ENCODE measurements at regions not wholly inside any gene's neighbourhood (a gene's known extent, or its start where the extent isn't known, plus 50 kb on each side); places are given as distances from the start of the nearest gene placed in this dataset.

DNA sequence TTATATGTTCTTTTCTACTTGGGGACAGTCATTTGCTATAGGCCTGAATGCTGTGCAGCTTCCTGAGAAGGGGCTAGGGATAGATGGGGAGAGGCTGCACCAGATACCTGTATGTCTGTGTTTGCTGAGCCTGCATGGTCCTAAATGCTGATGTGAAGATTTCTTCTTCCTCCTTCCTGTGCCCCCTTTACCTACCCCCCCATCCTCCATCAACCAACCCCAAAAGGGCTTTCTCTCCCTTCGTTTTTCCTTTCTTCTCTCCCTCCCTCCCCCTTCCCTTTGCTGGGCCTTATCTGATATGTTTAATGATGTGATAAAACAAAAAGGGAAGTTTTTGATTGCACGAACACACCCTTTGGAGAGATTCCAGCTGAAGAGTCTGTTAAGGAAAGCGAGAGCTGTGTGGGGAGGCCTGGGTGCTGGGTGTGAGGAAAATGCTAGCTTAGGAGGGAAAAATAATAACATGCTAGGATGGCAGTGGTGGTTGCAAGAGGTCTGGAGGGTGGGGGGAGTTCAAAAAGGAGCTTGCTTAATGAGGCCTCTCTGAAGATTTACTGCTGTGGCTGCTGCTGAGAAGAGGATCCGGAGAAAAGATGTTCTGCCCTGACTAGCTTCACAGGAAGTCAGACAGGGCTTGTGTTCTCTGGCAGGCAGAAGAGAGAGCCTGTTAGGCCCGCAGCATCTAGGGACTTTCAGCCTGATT, 101.8 kb downstream of the SAMD9 start:
- DNase-seq (ENCODE audit: low read depth in 2 of 2) = no peak

GRCh38 chr7:93015101-93015778, 102.5 kb downstream of the SAMD9 start:
- DNase-seq (ENCODE audit: low read depth in 2 of 2) = no peak

DNA sequence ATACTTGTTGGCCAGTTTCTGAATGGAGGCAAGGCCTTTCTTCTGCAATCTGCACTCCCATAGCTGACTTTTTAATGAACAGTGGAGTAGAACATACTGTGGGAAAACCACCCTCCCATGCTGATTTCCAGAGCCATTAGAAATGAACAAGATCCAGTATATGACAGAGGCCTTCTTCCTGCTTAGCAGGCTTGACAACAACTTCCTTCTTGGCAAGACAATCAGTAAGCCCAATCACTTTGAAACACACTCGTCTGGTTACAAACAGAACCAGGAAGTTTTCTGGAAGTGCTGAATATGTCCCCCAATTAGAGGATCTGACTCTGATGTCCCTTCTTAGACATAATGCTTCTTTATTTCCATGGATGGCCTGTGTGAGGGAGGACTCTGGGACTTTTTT, 103.4 kb downstream of the SAMD9 start:
- no peak for DNase-seq (ENCODE audit: low read depth in 2 of 2)

DNA sequence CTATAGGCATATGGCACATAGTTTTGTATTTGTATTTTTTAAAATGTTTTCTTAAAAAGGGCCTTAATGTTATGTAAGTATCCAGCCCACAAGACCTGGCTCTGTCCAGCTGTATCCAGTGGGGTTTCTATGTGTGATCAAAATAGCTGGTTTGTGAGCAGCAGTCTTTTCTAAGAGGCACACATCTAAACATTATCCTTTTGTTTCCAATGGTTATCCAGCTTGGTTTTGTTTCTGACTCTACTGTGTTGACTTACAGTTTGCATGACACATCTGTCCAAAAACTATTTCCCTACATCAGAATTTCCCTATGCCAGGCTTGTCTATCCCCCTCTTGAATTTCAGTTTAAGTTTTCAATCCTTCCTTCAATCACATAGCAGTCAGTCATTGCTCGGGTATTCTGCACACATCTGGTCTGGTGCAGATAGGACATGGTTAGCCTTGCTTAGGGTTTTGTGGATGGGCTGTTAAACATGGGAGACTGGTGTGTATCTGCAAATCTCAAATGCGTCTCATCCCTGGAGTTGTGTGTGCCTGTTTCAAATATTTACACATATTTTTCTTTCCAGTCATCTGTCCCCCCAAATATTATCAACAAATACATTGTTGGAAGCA, 104.2 kb downstream of the SAMD9 start:
- DNase-seq (ENCODE audit: low read depth in 2 of 2) = no peak

GRCh38 chr7:93011351-93012294, 106.2 kb downstream of the SAMD9 start:
- no peak for DNase-seq (ENCODE audit: low read depth in 2 of 2)

- no peak for DNase-seq (ENCODE audit: low read depth in 2 of 2)
Observed at GRCh38 chr7:93008833-93009232, 108.9 kb downstream of the SAMD9 start.

GRCh38 chr7:93006480-93007095, 111.2 kb downstream of the SAMD9 start:
- no peak for DNase-seq (ENCODE audit: low read depth in 2 of 2)

GRCh38 chr7:93004906-93005305, 112.9 kb downstream of the SAMD9 start:
- DNase-seq (ENCODE audit: low read depth in 2 of 2) = no peak

GRCh38 chr7:92997719-92998118, 120.1 kb downstream of the SAMD9 start:
- no peak for DNase-seq (ENCODE audit: low read depth in 2 of 2)

DNA sequence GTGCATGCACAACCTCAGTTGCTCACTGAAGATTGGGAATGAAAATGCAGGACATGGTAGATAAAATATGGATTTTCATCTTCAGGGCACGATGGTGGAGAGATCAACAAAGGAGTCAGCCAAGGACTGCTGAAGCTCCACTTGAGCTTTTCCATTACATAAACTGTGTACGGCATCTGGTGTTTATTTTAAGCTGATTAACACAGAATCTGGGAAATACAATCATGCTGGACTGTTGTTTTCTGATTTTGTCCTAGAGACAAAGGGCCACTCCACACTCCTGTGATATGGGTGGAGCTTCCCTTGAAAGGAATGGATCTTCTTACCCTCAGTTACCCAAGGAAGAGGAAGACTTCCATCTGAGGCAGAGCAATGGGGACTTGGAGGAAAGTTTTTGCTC, 120.6 kb downstream of the SAMD9 start:
- no peak for DNase-seq (ENCODE audit: low read depth in 2 of 2)

GRCh38 chr7:92994901-92995300, 122.9 kb downstream of the SAMD9 start:
- DNase-seq (ENCODE audit: low read depth in 2 of 2) = no peak

DNA sequence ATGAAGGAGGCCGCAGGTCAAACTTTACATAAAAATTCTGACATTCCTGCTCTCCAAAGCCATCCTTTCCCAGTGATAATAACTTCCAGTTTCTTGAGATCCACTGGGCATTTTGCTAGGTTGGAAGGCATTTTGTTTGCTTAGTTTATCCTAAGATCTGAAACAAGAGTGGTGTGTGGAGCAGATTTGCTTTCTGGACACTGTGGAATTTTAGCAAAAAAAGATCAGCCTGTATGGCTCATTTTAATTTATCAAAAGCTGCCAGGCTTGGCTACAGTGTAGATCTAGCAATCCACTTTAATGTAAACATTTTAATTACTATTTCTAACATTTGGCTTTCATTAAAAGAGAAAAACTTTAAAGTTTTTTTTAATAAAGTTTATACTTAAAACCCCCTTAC, 124.8 kb downstream of the SAMD9 start:
- no peak for DNase-seq (ENCODE audit: low read depth in 2 of 2)

DNA sequence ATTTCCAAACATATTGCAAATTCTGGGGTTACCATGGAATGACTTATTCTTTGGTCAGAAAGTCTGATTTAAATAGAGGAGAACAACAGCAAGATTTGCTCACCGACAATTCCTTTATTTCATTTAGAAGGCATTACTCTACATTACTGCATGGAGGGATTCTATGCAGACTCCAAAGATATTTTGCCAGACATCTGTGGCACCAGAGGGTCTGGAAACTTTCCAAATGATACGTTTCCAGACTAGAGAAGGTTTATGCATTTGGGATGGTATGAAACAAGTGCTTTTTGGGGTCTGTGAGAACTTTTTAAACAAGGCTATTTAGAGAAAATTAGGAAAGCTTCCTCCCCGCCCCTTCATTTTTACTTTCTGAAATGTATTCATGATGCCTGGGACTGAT, 125.3 kb downstream of the SAMD9 start:
- DNase-seq (ENCODE audit: low read depth in 2 of 2) = no peak

GRCh38 chr7:92991190-92991589, 126.6 kb downstream of the SAMD9 start:
- no peak for DNase-seq (ENCODE audit: low read depth in 2 of 2)

- no peak for DNase-seq (ENCODE audit: low read depth in 2 of 2)
Observed at GRCh38 chr7:92988941-92989545, 128.7 kb downstream of the SAMD9 start.

DNA sequence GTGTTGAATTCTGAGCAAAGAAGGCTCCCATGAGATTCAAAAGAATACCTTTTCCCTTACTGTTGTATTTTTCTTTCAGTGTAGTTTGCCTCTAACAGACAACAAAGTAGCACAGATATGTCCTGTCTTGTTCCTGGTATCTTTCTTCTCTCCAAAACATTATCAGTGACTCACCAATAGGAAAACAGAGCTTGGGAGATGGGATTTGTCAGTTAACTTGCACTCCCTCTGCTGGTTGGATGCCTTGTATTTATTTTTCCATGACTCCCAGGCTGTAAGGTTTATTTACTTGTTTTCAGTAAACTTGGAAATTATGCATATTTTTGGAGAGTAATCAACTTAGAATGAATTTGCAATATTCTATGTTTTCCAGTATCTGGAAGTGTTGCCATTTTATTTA, 129.7 kb downstream of the SAMD9 start:
- DNase-seq (ENCODE audit: low read depth in 2 of 2) = no peak

DNA sequence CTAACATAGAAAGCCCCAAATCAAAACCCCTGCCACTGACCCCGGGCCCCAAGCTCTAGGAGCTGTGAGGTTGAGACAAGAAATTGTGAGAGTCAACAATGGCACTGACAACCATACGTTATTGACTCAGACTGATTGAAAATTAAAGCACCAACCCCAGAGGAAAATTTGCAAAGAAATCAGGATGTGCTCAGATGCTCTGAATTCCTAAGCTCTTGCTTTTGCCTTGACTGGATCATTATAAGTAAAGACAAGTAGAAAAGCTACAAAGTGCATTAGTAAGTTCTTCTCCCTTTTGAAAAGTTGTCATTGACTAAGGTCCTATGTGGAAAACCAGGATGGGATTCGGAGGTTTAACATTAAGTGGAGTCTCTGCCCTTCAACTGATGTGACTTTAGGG, 130.2 kb downstream of the SAMD9 start:
- no peak for DNase-seq (ENCODE audit: low read depth in 2 of 2)

DNA sequence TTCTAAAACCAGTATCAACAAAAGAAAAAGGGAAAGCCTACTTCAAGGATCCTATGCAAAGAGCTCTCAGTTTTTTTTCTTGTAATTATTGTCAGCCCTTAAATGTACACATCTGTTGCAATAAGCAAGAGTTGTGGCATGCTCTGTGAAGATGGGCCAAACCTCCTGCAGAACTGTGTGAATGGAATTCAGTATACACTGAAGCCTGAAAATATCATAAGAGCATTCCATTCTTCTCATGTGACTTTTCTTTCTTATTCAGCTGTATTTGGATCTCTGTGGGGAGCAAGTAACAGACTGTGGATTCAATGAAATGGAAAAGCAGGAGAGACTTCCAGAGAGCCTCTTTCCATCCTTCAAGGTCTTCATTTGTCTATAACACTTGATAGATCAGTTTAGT, 130.7 kb downstream of the SAMD9 start:
- no peak for DNase-seq (ENCODE audit: low read depth in 2 of 2)

GRCh38 chr7:92982928-92983327, 134.9 kb downstream of the SAMD9 start:
- no peak for DNase-seq (ENCODE audit: low read depth in 2 of 2)

DNA sequence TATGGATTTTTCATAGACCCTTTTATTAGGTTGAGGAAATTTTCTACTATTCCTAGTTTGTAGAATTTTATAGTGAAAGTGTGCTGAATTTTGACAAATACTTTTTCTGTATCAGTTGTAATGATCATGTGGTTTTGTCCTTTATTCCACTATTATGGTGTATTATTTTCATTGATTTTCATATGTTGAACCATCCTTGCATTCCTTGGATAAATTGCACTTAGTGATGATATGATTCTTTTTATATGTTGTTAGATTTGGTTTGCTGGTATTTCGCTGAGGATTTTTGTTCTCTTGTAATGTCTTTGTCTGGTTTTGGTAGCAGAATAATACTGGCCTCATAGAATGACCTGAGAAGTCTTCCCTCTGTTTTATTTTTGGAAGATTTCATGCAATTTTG, 140.6 kb upstream of the CDK6 start:
- DNase-seq (ENCODE audit: low read depth in 2 of 2) = no peak

GRCh38 chr7:92973974-92974373, 137.6 kb upstream of the CDK6 start:
- no peak for DNase-seq (ENCODE audit: low read depth in 2 of 2)
